Loucy (cell line): ENCODE measurements at regions not wholly inside any gene's neighbourhood (a gene's known extent, or its start where the extent isn't known, plus 50 kb on each side); places are given as distances from the start of the nearest gene placed in this dataset.

Experiments
- CTCF ChIP-seq: fragments of 200-600 bp; sonication (generic); conservative IDR thresholded peaks from 2 replicates; pipeline ENCODE4 v1.5.1; 2014; ENCODE audit warnings: mild to moderate bottlenecking, antibody characterized with exemption, low read length
- EZH2phosphoT487 ChIP-seq: fragments of 200-600 bp; IDR thresholded peaks from 2 replicates; pipeline ENCODE4 v1.6.1; 2018; ENCODE audit warnings: antibody characterized with exemption, mild to moderate bottlenecking, moderate library complexity, borderline replicate concordance

- no peak for TF ChIP-seq CTCF
- no peak for TF ChIP-seq EZH2phosphoT487
These were observed 332.9 kb downstream of the NUAK1 start for GRCh38 chr12:105805730-105806399.
